Spinal cord (tissue), 9 donors: ENCODE measurements at regions not wholly inside any gene's neighbourhood (a gene's known extent, or its start where the extent isn't known, plus 50 kb on each side); places are given as distances from the start of the nearest gene placed in this dataset.
A peak's percentile ranks its signal among the peaks of the same experiment; 100 is the strongest.
"Not testable (repeated sequence)": the region's sequence is repeated elsewhere in the genome, so short reads cannot be mapped to it uniquely, and the experiment has no call there.

Source experiments
- DNase-seq, 6 donors: peaks; one replicate each; pipeline versions ENCODE4 v3.0.0 to v3.0.0-alpha.2; 2013 to 2015; ENCODE audit warnings: low spot score in 6 of 6, low read depth in 4 of 6
- H3K27ac ChIP-seq: one replicate; pipeline ENCODE4 v1.5.1; 2013; ENCODE audit warnings: low read depth, low read length, control low read depth
- H3K27me3 ChIP-seq: one replicate; pipeline ENCODE4 v1.6.1; 2013; ENCODE audit warnings: low read length; ENCODE audit not compliant: control insufficient read depth, insufficient read depth
- H3K36me3 ChIP-seq: one replicate; pipeline ENCODE4 v1.6.1; 2013; ENCODE audit warnings: low read length; ENCODE audit not compliant: control insufficient read depth, insufficient read depth
- H3K4me1 ChIP-seq: one replicate; pipeline ENCODE4 v1.6.1; 2013; ENCODE audit warnings: low read length; ENCODE audit not compliant: control insufficient read depth, insufficient read depth
- H3K4me3 ChIP-seq: one replicate; pipeline ENCODE4 v1.5.1; 2013; ENCODE audit warnings: low read depth, low read length, control low read depth
- H3K9me3 ChIP-seq: one replicate; pipeline ENCODE4 v1.6.1; 2013; ENCODE audit warnings: low read length; ENCODE audit not compliant: control insufficient read depth, insufficient read depth
- WGBS: methylation state at CpG from one replicate; pipeline ENCODE4 v1.1.5; 2013; ENCODE audit warnings: missing lambda C conversion rate; ENCODE audit not compliant: insufficient coverage; 5-methylcytosine and 5-hydroxymethylcytosine counted together
- donor health status: healthy.

DNA sequence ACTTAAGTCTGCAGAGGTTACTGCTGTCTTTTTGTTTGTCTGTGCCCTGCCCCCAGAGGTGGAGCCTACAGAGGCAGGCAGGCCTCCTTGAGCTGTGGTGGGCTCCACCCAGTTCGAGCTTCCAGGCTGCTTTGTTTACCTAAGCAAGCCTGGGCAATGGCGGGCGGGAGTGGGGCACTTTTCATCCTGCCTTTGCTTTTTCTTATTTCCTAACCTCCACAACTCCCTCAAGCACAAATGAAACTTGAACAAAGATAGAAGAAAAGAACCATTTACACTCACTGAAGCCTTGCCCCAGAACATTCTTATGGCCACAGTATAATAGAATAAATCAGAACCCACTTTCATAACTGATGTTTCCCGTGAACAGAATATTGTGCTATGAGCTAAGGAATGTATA is 344.5 kb upstream of the MAOA start:
- H3K27ac ChIP-seq, H3K9me3 ChIP-seq, H3K27me3 ChIP-seq, DNase-seq, H3K36me3 ChIP-seq, H3K4me3 ChIP-seq, H3K4me1 ChIP-seq: not testable (repeated sequence)
- 20% methylated on average over 1 of the region's 4 CpGs for WGBS

DNA sequence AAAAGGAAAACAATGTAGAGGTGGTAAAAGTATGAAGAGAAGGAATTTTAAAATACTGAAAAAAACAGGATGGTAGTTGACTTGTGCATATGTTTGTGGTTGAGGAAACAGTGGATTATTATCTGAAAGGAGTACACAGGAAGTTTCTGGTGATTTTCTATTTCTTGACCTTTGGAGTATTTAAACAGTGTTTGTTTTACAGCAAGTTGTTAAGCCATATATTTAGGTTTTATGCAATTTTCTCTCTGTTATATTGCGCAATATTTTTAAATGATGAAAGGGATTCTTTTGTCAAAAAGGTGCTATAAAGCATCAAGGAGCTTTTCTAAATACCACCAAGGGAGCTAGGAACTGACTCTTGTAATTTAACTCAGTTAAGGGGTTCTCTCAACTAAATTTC is 343.1 kb upstream of the MAOA start:
- DNase-seq, result no peak
- H3K36me3 ChIP-seq, result no peaks in the 10 kb centered on the region
- H3K27me3 ChIP-seq, result no peaks in the 10 kb centered on the region
- H3K4me1 ChIP-seq, result no peaks in the 10 kb centered on the region
- no peak overlapping the region for H3K4me3 ChIP-seq
- H3K9me3 ChIP-seq, result no peaks in the 10 kb centered on the region
- WGBS, result no CpG with 5 or more reads among the region's 1 CpG
- no peak overlapping the region for H3K27ac ChIP-seq

- peak in 2 of 6 donors; percentile 3 to 31 for DNase-seq
- H3K9me3 ChIP-seq, result no peaks in the 10 kb centered on the region
- no peak overlapping the region for H3K27ac ChIP-seq
- WGBS, result no CpG with 5 or more reads among the region's 3 CpGs
- H3K27me3 ChIP-seq, result no peaks in the 10 kb centered on the region
- no peak overlapping the region for H3K4me3 ChIP-seq
- no peaks in the 10 kb centered on the region for H3K4me1 ChIP-seq
- no peaks in the 10 kb centered on the region for H3K36me3 ChIP-seq
Observed at GRCh38 chrX:43314525-43314924, 341.6 kb upstream of the MAOA start.

GRCh38 chrX:43315622-43316021 is 340.5 kb upstream of the MAOA start:
- Histone ChIP-seq H3K4me3 (no peak overlapping the region), H3K9me3 (no peaks in the 10 kb centered on the region), H3K27me3 (no peaks in the 10 kb centered on the region), H3K27ac (no peak overlapping the region), H3K36me3 (no peaks in the 10 kb centered on the region), H3K4me1 (no peaks in the 10 kb centered on the region)
- no peak for DNase-seq
- no CpG with 5 or more reads among the region's 4 CpGs for WGBS

DNA sequence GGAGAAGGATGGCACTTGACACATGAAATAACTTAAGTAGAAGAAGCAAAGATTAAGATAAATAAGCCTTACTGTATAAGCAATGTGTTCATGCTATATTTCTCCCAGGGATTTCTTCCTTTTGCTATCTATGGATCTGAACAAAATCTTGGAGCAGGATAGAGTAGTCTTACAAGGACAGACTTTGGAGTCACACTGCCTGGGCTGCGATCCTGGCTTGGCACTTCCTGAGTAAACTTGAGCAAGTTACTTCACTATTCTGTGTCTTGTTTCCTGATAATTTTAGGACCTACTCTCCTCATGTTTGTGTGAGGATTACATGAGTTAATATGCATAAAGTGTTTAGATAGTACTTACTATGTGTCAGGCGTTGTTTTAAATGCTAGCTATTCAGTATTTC is 340.0 kb upstream of the MAOA start:
- no peak overlapping the region for H3K4me3 ChIP-seq
- H3K27me3 ChIP-seq, result no peaks in the 10 kb centered on the region
- no CpG with 5 or more reads among the region's 2 CpGs for WGBS
- H3K36me3 ChIP-seq, result no peaks in the 10 kb centered on the region
- no peaks in the 10 kb centered on the region for H3K4me1 ChIP-seq
- no peak overlapping the region for H3K27ac ChIP-seq
- peak in 1 of 6 donors; percentile 4 for DNase-seq
- H3K9me3 ChIP-seq, result no peaks in the 10 kb centered on the region

DNA sequence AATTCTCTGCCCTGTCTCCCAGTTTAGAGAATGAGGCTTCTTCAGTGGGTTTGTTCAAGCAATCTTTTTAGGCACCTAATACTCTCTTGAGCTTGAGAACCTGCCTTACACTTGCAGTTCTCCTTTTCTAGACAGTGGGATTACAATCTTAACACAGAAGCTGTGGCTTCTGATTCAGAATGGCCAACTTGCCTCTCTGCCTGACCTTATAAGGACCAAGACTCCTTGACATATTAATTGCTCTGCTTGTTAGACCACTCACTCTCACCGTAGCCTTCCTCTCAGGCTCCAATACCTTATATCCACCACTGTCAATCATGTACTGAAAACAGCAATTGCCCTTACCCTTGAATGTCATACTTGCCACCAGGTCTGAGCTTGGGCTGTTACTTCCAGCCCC is 338.7 kb upstream of the MAOA start:
- no peak for DNase-seq
- no peak overlapping the region for H3K27ac ChIP-seq
- H3K9me3 ChIP-seq, result no peaks in the 10 kb centered on the region
- no peaks in the 10 kb centered on the region for H3K36me3 ChIP-seq
- H3K4me1 ChIP-seq, result no peaks in the 10 kb centered on the region
- H3K27me3 ChIP-seq, result no peaks in the 10 kb centered on the region
- H3K4me3 ChIP-seq, result no peak overlapping the region
- 50% methylated on average over 1 of the region's 1 CpG for WGBS

- Histone ChIP-seq H3K27ac (no peak overlapping the region), H3K9me3 (peaks cover 7% of the 10 kb centered on the region), H3K4me1 (no peaks in the 10 kb centered on the region), H3K4me3 (no peak overlapping the region), H3K27me3 (no peaks in the 10 kb centered on the region), H3K36me3 (no peaks in the 10 kb centered on the region)
- 96% methylated on average over 7 of the region's 9 CpGs for WGBS
- no peak for DNase-seq
Observed at GRCh38 chrX:43328358-43328946, 327.6 kb upstream of the MAOA start.

- Histone ChIP-seq H3K4me3 (no peak overlapping the region), H3K4me1 (no peaks in the 10 kb centered on the region), H3K9me3 (no peaks in the 10 kb centered on the region), H3K27me3 (no peaks in the 10 kb centered on the region), H3K36me3 (no peaks in the 10 kb centered on the region), H3K27ac (no peak overlapping the region)
- WGBS, result no CpG with 5 or more reads among the region's 1 CpG
- DNase-seq, result peak in 1 of 6 donors; percentile 41
Observed at GRCh38 chrX:43333543-43333942, 322.6 kb upstream of the MAOA start.

DNA sequence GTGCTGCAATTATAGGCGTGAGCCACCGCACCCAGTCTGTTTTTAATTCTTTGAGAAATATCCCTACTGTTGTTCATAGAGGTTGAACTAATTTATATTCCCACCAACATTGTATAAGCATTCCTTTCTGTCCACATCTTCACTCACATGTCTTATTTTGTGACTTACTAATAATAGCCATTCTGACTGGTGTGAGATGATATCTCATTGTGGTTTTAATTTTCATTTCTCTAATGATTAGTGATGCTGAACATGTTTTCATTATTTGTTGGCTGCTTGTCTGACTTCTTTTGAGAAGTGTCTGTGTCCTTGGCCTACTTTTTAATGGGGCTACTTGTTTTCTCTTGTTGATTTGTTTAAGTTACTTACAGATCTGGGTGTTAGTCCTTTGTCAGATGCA is 310.9 kb upstream of the MAOA start:
- DNase-seq, result no peak
- no peak overlapping the region for H3K4me3 ChIP-seq
- WGBS, result no CpG with 5 or more reads among the region's 2 CpGs
- H3K4me1 ChIP-seq, result no peaks in the 10 kb centered on the region
- no peak overlapping the region for H3K27ac ChIP-seq
- no peaks in the 10 kb centered on the region for H3K36me3 ChIP-seq
- H3K9me3 ChIP-seq, result peaks cover under 1% of the 10 kb centered on the region
- no peaks in the 10 kb centered on the region for H3K27me3 ChIP-seq

- Histone ChIP-seq H3K9me3 (no peaks in the 10 kb centered on the region), H3K27ac (no peak overlapping the region), H3K4me3 (no peak overlapping the region), H3K27me3 (no peaks in the 10 kb centered on the region), H3K36me3 (no peaks in the 10 kb centered on the region), H3K4me1 (no peaks in the 10 kb centered on the region)
- WGBS, result 0% methylated on average over 1 of the region's 1 CpG
- DNase-seq, result peak in 1 of 6 donors; percentile 0
Observed at GRCh38 chrX:43349363-43349762, 306.7 kb upstream of the MAOA start.
